DMS 273 treated with DMSO at 0.1 percent for 48 hours (cell line): ENCODE measurements at regions not wholly inside any gene's neighbourhood (a gene's known extent, or its start where the extent isn't known, plus 50 kb on each side); places are given as distances from the start of the nearest gene placed in this dataset.
A peak's percentile ranks its signal among the peaks of the same experiment; 100 is the strongest.

Source experiments
- DNase-seq: peaks from one replicate; lab custom pipeline; 2025; lab: John Stamatoyannopoulos, UW

DNA sequence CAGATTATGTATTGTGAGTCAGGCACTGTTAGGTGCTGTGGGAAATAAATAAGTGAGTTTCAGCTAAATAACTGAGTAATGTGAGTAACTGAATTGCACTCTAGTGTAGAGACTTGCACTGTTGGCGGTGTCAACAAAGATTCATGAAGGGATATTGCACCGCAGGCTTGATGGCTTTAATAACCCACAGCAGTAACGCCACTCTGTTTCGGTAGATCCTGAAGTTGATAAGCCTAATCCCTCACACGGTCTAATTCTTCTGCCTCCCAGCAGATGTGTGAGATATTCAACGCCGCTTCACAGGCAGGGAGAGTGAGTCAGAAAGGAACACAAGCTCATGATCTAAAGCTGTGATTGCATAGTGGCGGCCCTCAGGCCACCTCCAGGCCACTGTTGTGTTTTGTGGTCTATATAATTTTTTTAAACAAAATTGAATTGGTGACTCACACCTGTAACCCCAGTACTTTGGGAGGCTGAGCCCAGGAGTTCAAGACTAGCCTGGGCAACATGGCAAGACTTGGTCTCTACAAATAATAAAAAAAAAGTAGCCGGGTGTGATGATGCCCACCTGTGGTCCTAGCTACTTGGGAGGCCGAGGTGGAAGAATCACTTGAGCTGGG is 94.3 kb downstream of the LIPG start:
- peak; percentile 11 for DNase-seq

DNA sequence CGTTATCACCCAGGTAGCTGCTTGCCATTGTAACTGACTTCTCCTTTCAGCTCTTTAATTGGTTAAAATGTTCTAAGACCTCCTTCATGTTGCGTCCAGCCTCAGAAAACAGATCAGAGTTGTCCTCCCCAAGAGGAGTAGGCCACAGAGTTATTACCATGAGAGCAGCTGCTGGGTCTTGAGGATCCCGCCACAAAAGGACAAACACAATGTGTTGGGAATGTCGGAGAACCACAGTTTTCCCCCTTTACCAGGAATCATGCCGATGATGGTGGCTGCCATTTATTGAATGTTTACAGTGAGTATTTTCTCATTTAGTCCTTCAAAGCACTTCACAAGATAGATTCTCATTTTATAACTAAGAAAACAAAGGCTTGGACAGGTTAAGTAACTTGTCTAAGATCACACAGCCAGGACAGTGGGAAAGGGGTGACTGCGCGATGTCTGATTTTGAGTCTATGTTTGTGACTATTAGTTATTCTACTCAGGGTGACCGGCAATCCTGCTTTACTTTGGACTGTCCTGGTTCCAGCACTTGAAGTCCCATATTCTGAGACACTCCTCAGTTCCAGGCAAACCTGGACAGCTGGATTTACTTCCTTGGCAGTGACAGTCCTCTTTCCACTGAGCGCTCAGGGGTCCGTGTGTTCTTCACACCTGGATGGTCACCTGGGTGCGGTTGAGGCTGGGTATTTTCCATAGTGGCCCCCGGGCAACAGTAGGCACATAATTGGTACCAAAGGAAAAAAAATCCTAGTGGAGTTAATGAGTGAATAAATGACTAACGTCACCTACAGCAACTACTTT is 93.6 kb downstream of the LIPG start:
- no peak for DNase-seq

DNA sequence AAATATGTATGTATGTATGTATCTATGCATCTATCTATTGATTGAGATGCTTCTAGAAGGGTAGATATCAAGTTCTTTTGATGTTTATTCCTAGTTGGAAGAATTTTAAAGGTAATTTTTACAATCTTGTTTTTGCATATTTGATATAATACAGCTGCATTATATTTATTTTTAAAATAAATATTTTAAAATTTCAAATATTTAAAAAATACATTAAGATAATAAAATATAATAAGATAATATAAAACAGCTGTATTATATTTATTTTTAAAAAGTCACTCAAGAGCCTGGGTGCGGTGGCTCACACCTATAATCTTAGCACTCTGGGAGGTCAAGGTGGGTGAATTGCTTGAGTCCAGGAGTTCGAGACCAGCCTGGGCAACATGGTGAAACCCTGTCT is 92.5 kb downstream of the LIPG start:
- DNase-seq: no peak

DNA sequence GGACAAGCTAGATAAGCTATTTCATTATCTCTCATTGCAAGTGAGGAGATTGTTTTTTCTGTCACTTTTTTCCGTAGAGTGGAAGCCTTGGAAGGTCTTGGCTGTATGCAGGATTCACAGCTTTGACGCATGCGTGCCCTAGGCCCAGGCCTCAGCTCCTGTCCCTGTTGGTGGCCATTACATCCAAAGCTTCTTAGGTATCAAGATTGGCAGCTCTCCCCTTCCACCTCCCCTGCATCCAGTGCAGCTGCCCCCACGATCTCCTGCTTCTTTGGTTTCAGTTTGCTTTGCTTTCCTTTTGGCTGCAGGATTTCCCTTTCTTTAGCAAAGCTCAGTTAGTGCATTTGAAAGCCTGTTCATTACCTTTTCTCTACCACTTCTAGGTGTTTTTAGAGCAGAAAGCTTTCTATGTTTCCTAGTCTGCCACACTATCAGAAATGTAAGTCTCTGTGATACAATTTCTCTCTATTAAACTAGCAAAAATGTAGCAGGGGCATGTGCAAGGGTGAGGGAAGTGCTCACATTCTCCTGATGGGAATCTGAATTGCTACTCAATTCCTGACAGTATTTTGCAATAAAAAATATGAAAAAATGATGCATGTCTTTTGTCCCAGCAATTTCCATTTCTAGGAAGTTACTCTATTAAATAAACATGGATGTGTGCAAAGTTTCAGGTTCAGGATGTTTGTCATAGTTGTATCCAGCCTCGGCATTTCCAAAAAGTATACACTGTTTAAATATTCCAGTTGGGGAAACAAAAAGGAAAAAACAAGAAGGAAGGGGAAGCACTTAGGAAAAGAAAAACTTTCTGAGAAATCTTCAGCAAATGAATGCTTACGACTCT is 91.2 kb downstream of the LIPG start:
- no peak for DNase-seq

DNA sequence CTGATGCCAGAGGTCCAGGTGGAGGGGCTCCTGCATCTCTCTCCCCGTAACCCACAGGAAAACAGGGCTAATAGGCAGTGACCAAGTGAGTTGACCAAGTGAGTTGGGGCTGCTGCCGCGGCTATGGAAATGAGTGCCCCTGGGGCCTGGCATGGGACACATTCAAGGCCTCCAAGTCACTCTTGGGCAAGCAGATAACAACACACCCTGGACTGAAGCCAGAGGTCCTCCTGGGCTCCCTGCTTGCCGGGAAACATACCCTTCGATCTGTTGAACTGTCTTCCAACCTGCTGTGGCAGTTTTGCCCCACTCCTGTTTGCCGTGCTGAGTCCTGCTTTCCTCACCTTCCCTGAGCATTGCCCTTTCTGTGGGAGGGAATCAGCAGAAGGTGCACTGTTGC is 89.2 kb downstream of the LIPG start:
- no peak for DNase-seq

DNA sequence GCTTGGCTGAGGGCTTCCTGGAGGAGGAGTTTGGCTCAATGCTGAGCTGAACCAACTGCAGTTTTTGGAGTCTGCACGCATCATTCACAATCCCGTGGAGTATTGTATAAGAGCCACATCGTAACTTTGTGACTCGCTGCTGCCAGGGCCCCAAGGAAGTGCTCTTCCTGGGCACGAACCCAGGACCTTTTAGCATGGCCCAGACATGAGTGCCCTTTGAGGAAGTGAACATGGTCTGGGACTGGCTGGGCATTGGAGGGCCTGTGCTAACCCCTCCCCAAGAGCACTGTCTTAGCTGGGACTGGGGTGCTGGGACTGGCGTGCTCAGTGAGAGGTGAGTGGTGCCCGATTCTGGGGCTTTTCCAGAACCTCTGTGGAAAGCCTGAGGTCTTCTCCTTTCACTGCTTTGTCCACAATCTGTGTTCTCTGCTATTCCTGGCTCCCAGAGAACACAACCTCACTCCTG is 88.6 kb downstream of the LIPG start:
- DNase-seq: no peak

DNA sequence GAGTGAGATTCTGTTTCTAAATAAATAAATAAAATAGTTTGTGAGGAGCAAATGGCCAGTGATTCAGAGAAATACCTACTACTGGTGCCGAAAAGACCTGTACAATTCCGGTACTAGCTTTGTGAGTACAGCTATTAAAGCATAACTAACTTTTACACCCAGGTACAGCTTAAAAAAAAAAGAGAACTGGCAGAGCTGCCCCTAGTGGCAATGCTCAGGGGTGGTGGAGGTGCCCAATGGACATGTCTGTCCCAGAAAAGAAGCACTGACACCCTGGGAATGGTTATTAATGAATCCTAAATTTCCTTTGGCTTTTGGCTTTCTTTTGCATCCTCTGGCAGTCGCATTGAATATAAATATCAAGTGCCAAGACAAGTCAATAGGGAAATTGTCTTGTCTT is 87.0 kb downstream of the LIPG start:
- no peak for DNase-seq
